Panc1 (cell line): ENCODE measurements at regions not wholly inside any gene's neighbourhood (a gene's known extent, or its start where the extent isn't known, plus 50 kb on each side); places are given as distances from the start of the nearest gene placed in this dataset.

Experiments
- ATAC-seq: fragments of 200-7000 bp; cut with Tn5 transposase; 2 replicates; pipeline ENCODE4 v1.9.1; 2020; ENCODE audit warnings: mild to moderate bottlenecking, moderate library complexity
- BruUV-seq: library from RNA; stranded (reverse); fragments of 400-500 nt; replicated peaks from 2 replicates; lab custom pipeline; 2021; lab: Mats Ljungman, UMichigan
- CTCF ChIA-PET: fragments of 300-600 bp; sonication (Branson Sonifier 250); formaldehyde crosslinking; loops from one replicate; lab custom pipeline; 2022; ENCODE audit warnings: antibody characterized with exemption; lab: Charles Lee
- POLR2A ChIA-PET: fragments of 300-600 bp; sonication (Branson Sonifier 250); formaldehyde crosslinking; loops from one replicate; lab custom pipeline; 2022; ENCODE audit warnings: antibody characterized with exemption; lab: Charles Lee
- DNase-seq: peaks from one replicate; pipeline ENCODE4 v3.0.0-alpha.2; 2010; ENCODE audit warnings: low read depth, low spot score
- H3K27ac ChIP-seq: 2 replicates; pipeline ENCODE4 v1.5.1; 2011; ENCODE audit warnings: mild to moderate bottlenecking, low read length, inconsistent platforms
- H3K27me3 ChIP-seq: fragments of 200-500 bp; sonication (Bioruptor generic); 2 replicates; pipeline ENCODE4 v1.6.0; 2014; ENCODE audit warnings: low read length, inconsistent platforms; ENCODE audit not compliant: control insufficient read depth, insufficient read depth
- H3K36me3 ChIP-seq: fragments of 200-500 bp; sonication (Bioruptor generic); 2 replicates; pipeline ENCODE4 v1.5.1; 2014; ENCODE audit warnings: inconsistent platforms, mild to moderate bottlenecking, low read length, moderate library complexity; ENCODE audit not compliant: control insufficient read depth, insufficient read depth
- H3K4me1 ChIP-seq: 2 replicates; pipeline ENCODE4 v1.5.1; 2011; ENCODE audit warnings: inconsistent platforms, mild to moderate bottlenecking, low read length, moderate library complexity; ENCODE audit not compliant: control insufficient read depth, insufficient read depth
- H3K4me3 ChIP-seq, 2 experiments: 2 replicates each; pipeline ENCODE4 v1.5.1; 2011 to 2012; ENCODE audit warnings: low read depth in 2 of 2, low read length in 2 of 2, mild to moderate bottlenecking in 2 of 2, inconsistent platforms in 1 of 2, moderate library complexity in 1 of 2
- H3K9me3 ChIP-seq: fragments of 200-500 bp; sonication (Bioruptor generic); 2 replicates; pipeline ENCODE4 v1.5.1; 2014; ENCODE audit warnings: low read depth, mild to moderate bottlenecking, inconsistent platforms, low read length, moderate library complexity; ENCODE audit not compliant: control insufficient read depth, insufficient read depth
- CTCF ChIP-seq: fragments of 450-650 bp; IDR thresholded peaks from 2 replicates; pipeline ENCODE4 v1.5.1; 2017; ENCODE audit warnings: mild to moderate bottlenecking
- POLR2AphosphoS5 ChIP-seq: IDR thresholded peaks from 2 replicates; pipeline ENCODE4 v1.6.1; 2012; ENCODE audit warnings: mild to moderate bottlenecking, low read depth, low read length, moderate library complexity
- REST ChIP-seq, 2 experiments: IDR thresholded peaks; 2 replicates each; pipeline ENCODE4 v1.6.1; 2011 to 2012; ENCODE audit warnings: low read depth in 2 of 2, control low read depth in 1 of 2, low read length in 1 of 2, mild to moderate bottlenecking in 1 of 2, moderate library complexity in 1 of 2; ENCODE audit not compliant: insufficient read depth in 1 of 2
- SIN3A ChIP-seq: IDR thresholded peaks from 2 replicates; pipeline ENCODE4 v1.6.1; 2012; ENCODE audit warnings: low read depth, mild to moderate bottlenecking, low read length, moderate library complexity, borderline replicate concordance; ENCODE audit not compliant: insufficient read depth
- TCF7L2 ChIP-seq: IDR thresholded peaks from 2 replicates; pipeline ENCODE4 v1.6.1; 2011; ENCODE audit warnings: mild to moderate bottlenecking, low read depth, low read length, inconsistent platforms
- in situ Hi-C: cut with HindIII; loops from 2 replicates; pipeline ENCODE4 v1.10.0; 2016; ENCODE audit warnings: low sequenced_read_pairs, low pct_unique_long_range_greater_than_20kb
- intact Hi-C: fragments of 100-400 bp; cut with micrococcal nuclease; formaldehyde crosslinking; loops from one replicate; pipeline ENCODE4 v1.10.0; 2022; ENCODE audit not compliant: unreplicated experiment

GRCh38 chr18:25510096-25510495 lies 158.1 kb upstream of the ZNF521 start:
- H3K4me3 ChIP-seq = no peak overlapping the region
- intact Hi-C loops (no loop called here), in situ Hi-C loops (no loop called here)
- no peaks in the 10 kb centered on the region for H3K36me3 ChIP-seq
- ATAC-seq (no peak), DNase-seq (no peak)
- POLR2A ChIA-PET = no interaction called here
- H3K4me1 ChIP-seq = no peaks in the 10 kb centered on the region
- BruUV-seq = no TSS peak
- no peak for TF ChIP-seq REST (IDR thresholded peaks at IDR 0.05; ENCODE audit: insufficient read depth in 1 of 2, low read depth in 2 of 2, low read length in 1 of 2)
- no peak for TF ChIP-seq SIN3A
- TF ChIP-seq CTCF = no peak
- TF ChIP-seq POLR2AphosphoS5 = no peak
- no peak for TF ChIP-seq TCF7L2
- H3K27ac ChIP-seq = no peak overlapping the region
- H3K9me3 ChIP-seq = no peaks in the 10 kb centered on the region
- H3K27me3 ChIP-seq = no peaks in the 10 kb centered on the region
- CTCF ChIA-PET = no interaction called here

GRCh38 chr18:25503567-25504081 lies 151.7 kb upstream of the ZNF521 start:
- Histone ChIP-seq H3K9me3 (no peaks in the 10 kb centered on the region), H3K27ac (no peak overlapping the region), H3K4me3 (peak overlapping the region; percentile 34 to 59), H3K4me1 (0 out of 2 replicates have a peak, but pooled peaks cover 5% of the 10 kb centered on the region), H3K36me3 (no peaks in the 10 kb centered on the region), H3K27me3 (no peaks in the 10 kb centered on the region)
- in situ Hi-C loops (no loop called here), intact Hi-C loops (no loop called here)
- ChIA-PET POLR2A (no interaction called here), CTCF (no interaction called here)
- no TSS peak for BruUV-seq
- no peak for TF ChIP-seq POLR2AphosphoS5
- TF ChIP-seq CTCF = no peak
- no peak for TF ChIP-seq TCF7L2
- TF ChIP-seq REST (IDR thresholded peaks at IDR 0.05; ENCODE audit: insufficient read depth in 1 of 2, low read depth in 2 of 2, low read length in 1 of 2) = no peak
- no peak for TF ChIP-seq SIN3A
- DNase-seq = no peak
- ATAC-seq = peak; percentile 83; the same call in 1 of the 2 replicates
